ENCODE measurements at regions not wholly inside any gene's neighbourhood (a gene's known extent, or its start where the extent isn't known, plus 50 kb on each side); places are given as distances from the start of the nearest gene placed in this dataset.

GRCh38 chr11:80517701-80518100, 1076.9 kb upstream of the TENM4 start:
- no peak for DNase-seq (ENCODE audit: low read depth)

GRCh38 chr11:80515097-80515496, 1074.3 kb upstream of the TENM4 start:
- DNase-seq (ENCODE audit: low read depth), result no peak

GRCh38 chr11:80512491-80512890, 1071.7 kb upstream of the TENM4 start:
- DNase-seq (ENCODE audit: low read depth), result no peak

- no peak for DNase-seq (ENCODE audit: low read depth)
These were observed 1064.9 kb upstream of the TENM4 start for GRCh38 chr11:80505771-80506170.

GRCh38 chr11:80503990-80504389, 1063.2 kb upstream of the TENM4 start:
- no peak for DNase-seq (ENCODE audit: low read depth)

GRCh38 chr11:80502511-80502910, 1061.7 kb upstream of the TENM4 start:
- no peak for DNase-seq (ENCODE audit: low read depth)

- no peak for DNase-seq (ENCODE audit: low read depth)
These were observed 1054.3 kb upstream of the TENM4 start for GRCh38 chr11:80495116-80495515.

- DNase-seq (ENCODE audit: low read depth), result no peak
These were observed 1047.1 kb upstream of the TENM4 start for GRCh38 chr11:80487952-80488351.

GRCh38 chr11:80486678-80487077, 1045.8 kb upstream of the TENM4 start:
- no peak for DNase-seq (ENCODE audit: low read depth)

GRCh38 chr11:80477178-80477577, 1036.3 kb upstream of the TENM4 start:
- DNase-seq (ENCODE audit: low read depth), result no peak

GRCh38 chr11:80473562-80473961, 1032.7 kb upstream of the TENM4 start:
- DNase-seq (ENCODE audit: low read depth), result no peak

GRCh38 chr11:80469871-80470270, 1029.0 kb upstream of the TENM4 start:
- DNase-seq (ENCODE audit: low read depth), result no peak

GRCh38 chr11:80466570-80466969, 1025.7 kb upstream of the TENM4 start:
- DNase-seq (ENCODE audit: low read depth), result no peak

- DNase-seq (ENCODE audit: low read depth), result no peak
These were observed 1021.4 kb upstream of the TENM4 start for GRCh38 chr11:80462211-80462610.

- no peak for DNase-seq (ENCODE audit: low read depth)
These were observed 1017.5 kb upstream of the TENM4 start for GRCh38 chr11:80458376-80458775.

- DNase-seq (ENCODE audit: low read depth), result no peak
These were observed 1017.0 kb upstream of the TENM4 start for GRCh38 chr11:80457823-80458222.

GRCh38 chr11:80455818-80456217, 1015.0 kb upstream of the TENM4 start:
- DNase-seq (ENCODE audit: low read depth), result no peak

- no peak for DNase-seq (ENCODE audit: low read depth)
These were observed 1010.3 kb upstream of the TENM4 start for GRCh38 chr11:80451105-80451504.

GRCh38 chr11:80448709-80449108, 1007.9 kb upstream of the TENM4 start:
- no peak for DNase-seq (ENCODE audit: low read depth)

- no peak for DNase-seq (ENCODE audit: low read depth)
These were observed 1002.3 kb upstream of the TENM4 start for GRCh38 chr11:80443177-80443576.

GRCh38 chr11:80441821-80442220, 1001.0 kb upstream of the TENM4 start:
- DNase-seq (ENCODE audit: low read depth), result no peak

GRCh38 chr11:80440835-80441234, 1000.0 kb upstream of the TENM4 start:
- no peak for DNase-seq (ENCODE audit: low read depth)

GRCh38 chr11:80436547-80436946, 995.7 kb upstream of the TENM4 start:
- no peak for DNase-seq (ENCODE audit: low read depth)

GRCh38 chr11:80435345-80435744, 994.5 kb upstream of the TENM4 start:
- no peak for DNase-seq (ENCODE audit: low read depth)

- no peak for DNase-seq (ENCODE audit: low read depth)
These were observed 991.2 kb upstream of the TENM4 start for GRCh38 chr11:80432057-80432456.
